Activated T-cell treated with anti-CD3 and anti-CD28 coated beads for 48 hours (primary cell): ENCODE measurements at regions not wholly inside any gene's neighbourhood (a gene's known extent, or its start where the extent isn't known, plus 50 kb on each side); places are given as distances from the start of the nearest gene placed in this dataset.

Experiments
- DNase-seq: peaks from one replicate; pipeline ENCODE4 v3.0.0-alpha.2; 2020; ENCODE audit warnings: low read depth

GRCh38 chr20:11083841-11084240 is 410.0 kb upstream of the JAG1 start:
- no peak for DNase-seq

GRCh38 chr20:11084508-11084907 is 410.7 kb upstream of the JAG1 start:
- DNase-seq: no peak

GRCh38 chr20:11086970-11087369 is 413.2 kb upstream of the JAG1 start:
- no peak for DNase-seq

- no peak for DNase-seq
Measured at GRCh38 chr20:11090751-11091150, 417.0 kb upstream of the JAG1 start.

GRCh38 chr20:11091511-11091910 is 417.7 kb upstream of the JAG1 start:
- no peak for DNase-seq

GRCh38 chr20:11092151-11092550 is 418.4 kb upstream of the JAG1 start:
- DNase-seq: no peak

- DNase-seq: no peak
Measured at GRCh38 chr20:11094196-11094595, 420.4 kb upstream of the JAG1 start.

GRCh38 chr20:11094711-11095110 is 420.9 kb upstream of the JAG1 start:
- no peak for DNase-seq

GRCh38 chr20:11098888-11099287 is 425.1 kb upstream of the JAG1 start:
- DNase-seq: no peak

- no peak for DNase-seq
Measured at GRCh38 chr20:11101243-11101642, 427.4 kb upstream of the JAG1 start.

GRCh38 chr20:11101696-11102095 is 427.9 kb upstream of the JAG1 start:
- no peak for DNase-seq

- DNase-seq: no peak
Measured at GRCh38 chr20:11103866-11104265, 430.1 kb upstream of the JAG1 start.

GRCh38 chr20:11108102-11108810 is 434.5 kb upstream of the JAG1 start:
- no peak for DNase-seq

GRCh38 chr20:11110535-11110934 is 436.7 kb upstream of the JAG1 start:
- no peak for DNase-seq

GRCh38 chr20:11111191-11111590 is 437.4 kb upstream of the JAG1 start:
- DNase-seq: no peak

- DNase-seq: no peak
Measured at GRCh38 chr20:11112832-11113231, 439.0 kb upstream of the JAG1 start.

- DNase-seq: no peak
Measured at GRCh38 chr20:11114382-11114781, 440.6 kb upstream of the JAG1 start.

GRCh38 chr20:11117808-11118528 is 444.2 kb upstream of the JAG1 start:
- DNase-seq: no peak

- DNase-seq: no peak
Measured at GRCh38 chr20:11118802-11119380, 445.1 kb upstream of the JAG1 start.

GRCh38 chr20:11119573-11119972 is 445.8 kb upstream of the JAG1 start:
- no peak for DNase-seq

- DNase-seq: no peak
Measured at GRCh38 chr20:11120431-11120830, 446.6 kb upstream of the JAG1 start.

- DNase-seq: no peak
Measured at GRCh38 chr20:11124849-11125505, 451.2 kb upstream of the JAG1 start.

- DNase-seq: no peak
Measured at GRCh38 chr20:11128220-11128718, 454.5 kb upstream of the JAG1 start.
